Spleen (tissue), 7 donors: ENCODE measurements at regions not wholly inside any gene's neighbourhood (a gene's known extent, or its start where the extent isn't known, plus 50 kb on each side); places are given as distances from the start of the nearest gene placed in this dataset.

ENCODE experiments used
- CTCF ChIP-seq, 11 experiments: fragments of 200-600 bp in 7 of 11; fragments of 450-650 bp in 4 of 11; sonication (generic) in 4 of 11; IDR thresholded peaks in 8 of 11; conservative IDR thresholded peaks in 3 of 11; 1 replicate in 7 of 11; 2 replicates in 4 of 11; pipeline versions ENCODE4 v1.4.0 to v1.8.0; 2016 to 2021; ENCODE audit warnings: antibody characterized with exemption in 11 of 11, inconsistent platforms in 4 of 11, mild to moderate bottlenecking in 1 of 11
- POLR2A ChIP-seq, 3 donors: fragments of 450-650 bp; IDR thresholded peaks; one replicate each; pipeline ENCODE4 v1.5.1; 2017; ENCODE audit warnings: antibody characterized with exemption in 3 of 3, mild to moderate bottlenecking in 1 of 3
- donor health status: DM: no; HTN: no; CAD: no; lungs with moderate emphysema.
- donor health status: DM: no; HTN: no; CAD: no.
- donor health status: DM: no; HTN: no; CAD: no.

GRCh38 chr15:95196176-95196915 lies 965.0 kb downstream of the MCTP2 start:
- TF ChIP-seq CTCF (IDR thresholded peaks at IDR 0.05 in 8 of 11, conservative IDR thresholded peaks at IDR 0.05 in 3 of 11) (no peak), POLR2A (IDR thresholded peaks at IDR 0.05) (no peak)
